ENCODE measurements at regions not wholly inside any gene's neighbourhood (a gene's known extent, or its start where the extent isn't known, plus 50 kb on each side); places are given as distances from the start of the nearest gene placed in this dataset.

DNA sequence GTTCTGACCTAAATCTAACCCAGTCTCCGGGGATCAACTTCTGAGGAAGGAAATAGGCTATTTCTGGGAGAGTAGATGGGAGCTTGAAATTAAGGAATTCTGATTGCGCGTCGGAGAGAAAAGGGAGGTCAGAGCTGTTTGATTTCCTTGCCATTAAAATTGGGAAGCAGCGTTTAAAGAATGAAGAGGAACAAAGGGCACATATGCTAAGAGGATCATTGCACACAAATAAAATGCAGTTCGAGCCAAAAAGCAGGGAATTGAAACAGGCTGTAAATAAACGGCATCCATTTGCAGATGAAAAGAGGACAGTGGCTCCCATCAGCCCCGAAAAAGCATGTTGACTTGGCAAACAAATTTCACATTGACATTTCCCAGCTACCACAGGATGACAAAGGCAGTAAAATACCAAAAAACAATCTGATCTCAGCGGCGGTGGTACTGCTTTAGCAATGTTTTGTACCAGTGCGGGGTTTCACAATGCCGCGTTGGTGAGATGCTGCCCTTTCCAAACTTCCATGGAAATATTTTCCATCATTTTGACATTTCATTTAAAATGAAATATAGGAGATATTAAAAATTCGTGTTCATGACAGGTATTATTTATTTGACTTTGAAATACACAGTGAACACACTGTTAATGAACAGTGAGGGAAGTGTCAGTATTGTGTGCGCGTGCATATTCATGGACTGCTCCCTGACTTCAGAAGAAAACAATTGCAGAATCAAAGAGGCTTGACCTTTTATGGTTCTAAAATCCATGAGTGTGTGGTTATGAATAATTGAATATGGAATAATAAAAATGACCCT lies 108.8 kb downstream of the SQOR start:
- Histone ChIP-seq H3K4me3 (ENCODE audit: low read length) (no peak overlapping the region), H3K4me2 (ENCODE audit: low read length) (no peak overlapping the region), H3K27ac (ENCODE audit: low read depth, low read length) (no peak overlapping the region), H3K79me2 (ENCODE audit: control insufficient read depth, low read length) (no peaks in the 10 kb centered on the region), H3F3A (ENCODE audit: control insufficient read depth, insufficient read depth) (peaks cover 4% of the 10 kb centered on the region; the same call in 1 of the 2 replicates), H4K20me1 (ENCODE audit: control insufficient read depth, insufficient read depth, low read depth, low read length) (no peaks in the 10 kb centered on the region), H3K9me3 (ENCODE audit: control insufficient read depth, insufficient read depth, low read length) (no peaks in the 10 kb centered on the region), H3K9me2 (replicated peaks; ENCODE audit: control insufficient read depth, low read length) (no peaks in the 10 kb centered on the region), H3K36me3 (ENCODE audit: control insufficient read depth, low read length) (0 out of 2 replicates have a peak, but pooled peaks cover 5% of the 10 kb centered on the region), H3K4me1 (ENCODE audit: control insufficient read depth, low read length) (peaks cover 43% of the 10 kb centered on the region), H3K27me3 (ENCODE audit: control insufficient read depth, low read length) (no peaks in the 10 kb centered on the region)
- no peak for TF ChIP-seq EZH2phosphoT487 (IDR thresholded peaks at IDR 0.05; ENCODE audit: borderline replicate concordance, low read length)
- TF ChIP-seq, protein P1, sequence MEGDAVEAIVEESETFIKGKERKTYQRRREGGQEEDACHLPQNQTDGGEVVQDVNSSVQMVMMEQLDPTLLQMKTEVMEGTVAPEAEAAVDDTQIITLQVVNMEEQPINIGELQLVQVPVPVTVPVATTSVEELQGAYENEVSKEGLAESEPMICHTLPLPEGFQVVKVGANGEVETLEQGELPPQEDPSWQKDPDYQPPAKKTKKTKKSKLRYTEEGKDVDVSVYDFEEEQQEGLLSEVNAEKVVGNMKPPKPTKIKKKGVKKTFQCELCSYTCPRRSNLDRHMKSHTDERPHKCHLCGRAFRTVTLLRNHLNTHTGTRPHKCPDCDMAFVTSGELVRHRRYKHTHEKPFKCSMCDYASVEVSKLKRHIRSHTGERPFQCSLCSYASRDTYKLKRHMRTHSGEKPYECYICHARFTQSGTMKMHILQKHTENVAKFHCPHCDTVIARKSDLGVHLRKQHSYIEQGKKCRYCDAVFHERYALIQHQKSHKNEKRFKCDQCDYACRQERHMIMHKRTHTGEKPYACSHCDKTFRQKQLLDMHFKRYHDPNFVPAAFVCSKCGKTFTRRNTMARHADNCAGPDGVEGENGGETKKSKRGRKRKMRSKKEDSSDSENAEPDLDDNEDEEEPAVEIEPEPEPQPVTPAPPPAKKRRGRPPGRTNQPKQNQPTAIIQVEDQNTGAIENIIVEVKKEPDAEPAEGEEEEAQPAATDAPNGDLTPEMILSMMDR (IDR thresholded peaks at IDR 0.05; ENCODE audit: low read depth, low read length, poor library complexity, severe bottlenecking), result no peak

DNA sequence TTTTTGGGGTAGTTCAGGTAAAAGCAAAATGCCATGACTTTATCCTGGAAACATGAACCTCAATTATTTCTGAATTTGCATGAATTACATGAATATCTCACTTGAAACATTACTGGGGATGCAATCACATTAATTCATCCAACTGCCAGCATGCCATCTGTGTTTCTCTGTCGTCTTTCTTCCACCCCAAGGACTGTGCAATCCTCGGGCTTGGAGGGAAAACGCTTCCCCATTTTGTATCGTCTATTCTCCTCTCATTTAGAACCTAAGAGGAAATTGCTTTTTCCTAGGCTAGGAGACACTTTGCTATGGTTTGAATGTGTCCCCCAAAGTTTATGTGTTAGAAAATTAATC lies 109.4 kb downstream of the SQOR start:
- H3F3A ChIP-seq (ENCODE audit: control insufficient read depth, insufficient read depth), result peaks cover 4% of the 10 kb centered on the region; the same call in 1 of the 2 replicates
- no peak for TF ChIP-seq EZH2phosphoT487 (IDR thresholded peaks at IDR 0.05; ENCODE audit: borderline replicate concordance, low read length)
- TF ChIP-seq, protein P1 (IDR thresholded peaks at IDR 0.05; ENCODE audit: low read depth, low read length, poor library complexity, severe bottlenecking), result no peak
- no peaks in the 10 kb centered on the region for H3K27me3 ChIP-seq (ENCODE audit: control insufficient read depth, low read length)
- no peaks in the 10 kb centered on the region for H3K9me2 ChIP-seq (replicated peaks; ENCODE audit: control insufficient read depth, low read length)
- no peaks in the 10 kb centered on the region for H4K20me1 ChIP-seq (ENCODE audit: control insufficient read depth, insufficient read depth, low read depth, low read length)
- H3K36me3 ChIP-seq (ENCODE audit: control insufficient read depth, low read length), result 0 out of 2 replicates have a peak, but pooled peaks cover 2% of the 10 kb centered on the region
- H3K4me2 ChIP-seq (ENCODE audit: low read length), result no peak overlapping the region
- H3K4me3 ChIP-seq (ENCODE audit: low read length), result no peak overlapping the region
- peaks cover 43% of the 10 kb centered on the region for H3K4me1 ChIP-seq (ENCODE audit: control insufficient read depth, low read length)
- no peaks in the 10 kb centered on the region for H3K79me2 ChIP-seq (ENCODE audit: control insufficient read depth, low read length)
- no peak overlapping the region for H3K27ac ChIP-seq (ENCODE audit: low read depth, low read length)
- H3K9me3 ChIP-seq (ENCODE audit: control insufficient read depth, insufficient read depth, low read length), result no peaks in the 10 kb centered on the region

DNA sequence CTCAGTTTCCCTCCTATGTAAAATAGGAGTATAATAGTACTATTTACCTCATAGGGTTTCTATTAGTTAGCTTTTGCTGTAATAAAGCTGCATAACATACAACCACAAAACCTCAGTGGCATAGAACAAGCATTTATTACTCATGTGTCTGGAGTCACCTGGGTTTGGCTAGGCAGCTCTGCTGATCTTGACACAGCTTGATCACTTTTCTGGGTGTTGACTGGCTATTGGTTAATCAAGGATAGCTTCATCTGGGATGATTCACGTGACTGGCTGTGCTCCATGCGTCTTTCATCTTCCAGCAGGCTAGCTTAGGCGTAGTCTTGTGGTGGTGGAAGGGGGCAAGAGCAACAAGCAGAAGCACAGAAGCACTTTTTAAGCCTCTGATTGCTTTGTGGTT lies 112.6 kb downstream of the SQOR start:
- TF ChIP-seq, protein P1 (IDR thresholded peaks at IDR 0.05; ENCODE audit: low read depth, low read length, poor library complexity, severe bottlenecking), result no peak
- no peak for TF ChIP-seq EZH2phosphoT487 (IDR thresholded peaks at IDR 0.05; ENCODE audit: borderline replicate concordance, low read length)
- Histone ChIP-seq H3K27ac (ENCODE audit: low read depth, low read length) (no peak overlapping the region), H3K79me2 (ENCODE audit: control insufficient read depth, low read length) (no peaks in the 10 kb centered on the region), H4K20me1 (ENCODE audit: control insufficient read depth, insufficient read depth, low read depth, low read length) (no peaks in the 10 kb centered on the region), H3K9me3 (ENCODE audit: control insufficient read depth, insufficient read depth, low read length) (no peaks in the 10 kb centered on the region), H3K4me3 (ENCODE audit: low read length) (no peak overlapping the region), H3K9me2 (replicated peaks; ENCODE audit: control insufficient read depth, low read length) (no peaks in the 10 kb centered on the region), H3K27me3 (ENCODE audit: control insufficient read depth, low read length) (no peaks in the 10 kb centered on the region), H3K4me2 (ENCODE audit: low read length) (no peak overlapping the region), H3K36me3 (ENCODE audit: control insufficient read depth, low read length) (no peaks in the 10 kb centered on the region), H3F3A (ENCODE audit: control insufficient read depth, insufficient read depth) (peaks cover 4% of the 10 kb centered on the region; the same call in 1 of the 2 replicates), H3K4me1 (ENCODE audit: control insufficient read depth, low read length) (peaks cover 43% of the 10 kb centered on the region)
